ENCODE measurements at regions not wholly inside any gene's neighbourhood (a gene's known extent, or its start where the extent isn't known, plus 50 kb on each side); places are given as distances from the start of the nearest gene placed in this dataset.
"Not testable (repeated sequence)": the region's sequence is repeated elsewhere in the genome, so short reads cannot be mapped to it uniquely, and the experiment has no call there.

GRCh38 chr5:99581204-99581603 lies 652.4 kb upstream of the CHD1 start:
- TF ChIP-seq CTCF (conservative IDR thresholded peaks at IDR 0.05 in 1 of 2, IDR thresholded peaks at IDR 0.05 in 1 of 2; ENCODE audit: extremely low read depth in 1 of 2, insufficient read depth in 1 of 2, low read depth in 1 of 2, low read length in 2 of 2); EZH2 (IDR thresholded peaks at IDR 0.05; ENCODE audit: borderline replicate concordance, low read length): not testable (repeated sequence)

All from mammary epithelial cell (primary cell).